ENCODE measurements at regions not wholly inside any gene's neighbourhood (a gene's known extent, or its start where the extent isn't known, plus 50 kb on each side); places are given as distances from the start of the nearest gene placed in this dataset.

- TF ChIP-seq CTCF (IDR thresholded peaks at IDR 0.05) (no peak), POLR2A (IDR thresholded peaks at IDR 0.05) (no peak), POLR2AphosphoS5 (IDR thresholded peaks at IDR 0.05) (no peak), EP300 (IDR thresholded peaks at IDR 0.05) (no peak)
Observed at GRCh38 chr2:12548906-12549305, 167.8 kb upstream of the TRIB2 start.

Measured in suprapubic skin (tissue), 4 donors.